ENCODE measurements at regions not wholly inside any gene's neighbourhood (a gene's known extent, or its start where the extent isn't known, plus 50 kb on each side); places are given as distances from the start of the nearest gene placed in this dataset.

DNA sequence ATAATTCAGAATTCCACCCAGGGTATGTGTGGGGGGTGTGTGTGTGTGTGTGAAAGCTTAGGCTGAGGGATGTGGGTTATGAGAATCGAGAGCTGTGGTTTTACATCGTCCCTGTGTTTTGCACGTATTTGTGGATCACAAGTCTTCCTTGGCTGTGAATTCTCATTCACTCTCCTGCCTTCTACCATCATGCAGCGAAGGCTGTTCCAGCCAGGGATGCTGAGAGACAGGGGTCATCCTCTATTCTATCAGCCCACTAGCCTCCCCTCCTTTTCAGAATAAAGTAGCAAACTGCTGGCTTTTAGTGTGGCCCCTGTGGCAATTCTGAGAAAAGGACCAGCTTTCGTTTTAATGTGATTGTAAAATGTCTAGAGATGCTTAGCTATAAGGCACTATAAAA lies 460.6 kb upstream of the NR2F2 start:
- Histone ChIP-seq H2BK120ac (replicated peaks; ENCODE audit: low read depth, low read length) (no peak overlapping the region), H2AFZ (ENCODE audit: low read length) (no peak overlapping the region), H3K4me1 (replicated peaks in 1 of 4; ENCODE audit: control insufficient read depth in 3 of 4, insufficient read depth in 4 of 4, low read length in 3 of 4) (peaks cover 0 to 3% (median 0%) of the 10 kb centered on the region in 4 experiments; a peak in 1 of 7 replicates), H2AK5ac (ENCODE audit: low read depth, low read length) (no peak overlapping the region), H3K23me2 (ENCODE audit: low read depth, low read length) (no peaks in the 10 kb centered on the region), H4K8ac (ENCODE audit: extremely low read depth, insufficient read depth, low read length) (no peak overlapping the region), H3K27ac (ENCODE audit: low read depth, low read length) (no peak overlapping the region), H3K4ac (replicated peaks; ENCODE audit: insufficient read length, low read depth, low read length) (no peak overlapping the region), H3K23ac (ENCODE audit: insufficient read length) (no peak overlapping the region), H3K9ac (replicated peaks in 1 of 4; ENCODE audit: extremely low read depth in 1 of 4, low read depth in 3 of 4, low read length in 3 of 4) (no peak overlapping the region), H3K79me1 (ENCODE audit: low read depth, low read length) (no peaks in the 10 kb centered on the region), H4K20me1 (replicated peaks in 1 of 2; ENCODE audit: control insufficient read depth in 1 of 2, insufficient read depth in 2 of 2, low read length in 2 of 2) (no peaks in the 10 kb centered on the region), H2BK20ac (ENCODE audit: low read length) (0 out of 2 replicates have a peak overlapping the region, but pooled peaks have one; percentile 36), H4K5ac (ENCODE audit: insufficient read length, low read depth, low read length) (no peak overlapping the region), H3K9me3 (ENCODE audit: insufficient read depth in 2 of 2, low read depth in 1 of 2, low read length in 1 of 2) (no peaks in the 10 kb centered on the region), H3K36me3 (ENCODE audit: control insufficient read depth in 2 of 4, insufficient read depth in 4 of 4, low read length in 3 of 4) (no peaks in the 10 kb centered on the region), H3K14ac (ENCODE audit: insufficient read length) (no peak overlapping the region), H3K56ac (replicated peaks; ENCODE audit: insufficient read length, low read depth, low read length) (no peak overlapping the region), H2BK12ac (ENCODE audit: low read depth, low read length) (no peak overlapping the region), H3K79me2 (ENCODE audit: control insufficient read depth in 1 of 2, insufficient read depth in 2 of 2, low read length in 2 of 2) (no peaks in the 10 kb centered on the region), H3K4me3 (ENCODE audit: extremely low read depth in 1 of 4, insufficient read depth in 2 of 4, low read depth in 3 of 4, low read length in 4 of 4) (no peak overlapping the region), H2BK5ac (ENCODE audit: low read depth, low read length) (no peak overlapping the region), H3K4me2 (ENCODE audit: insufficient read depth in 1 of 2, low read depth in 2 of 2, low read length in 2 of 2) (no peak overlapping the region), H3K18ac (ENCODE audit: extremely low read depth, low read length) (no peak overlapping the region), H3K27me3 (replicated peaks in 1 of 4; ENCODE audit: control insufficient read depth in 3 of 4, extremely low read depth in 1 of 4, insufficient read depth in 3 of 4, low read length in 3 of 4) (no peaks in the 10 kb centered on the region), H4K91ac (replicated peaks; ENCODE audit: insufficient read length, low read length) (no peak overlapping the region), H2BK15ac (ENCODE audit: low read length) (no peak overlapping the region; the same call in 1 of the 2 replicates)
- ChIA-PET CTCF (ENCODE audit: partially characterized antibody) (interaction anchor here (0.6 to 1.0 kb wide), 3 partner anchors 9 to 214 kb away, joined by 3 read pairs; no protein-coding TSS in a partner anchor), POLR2A (ENCODE audit: partially characterized antibody) (no interaction called here)
- 94% methylated on average over 5 of the region's 5 CpGs; no CpG with 5 or more reads in 1 of the 2 experiments for WGBS, 2 experiments (ENCODE audit: extremely low coverage in 1 of 2, insufficient coverage in 1 of 2, insufficient read length in 1 of 2, insufficient replicate concordance in 2 of 2, low coverage in 1 of 2, low lambda C conversion rate in 2 of 2, missing lambda C conversion rate in 1 of 2)
- TF ChIP-seq SAP30 (IDR thresholded peaks at IDR 0.05; ENCODE audit: insufficient read depth, insufficient replicate concordance, low read length), result no peak
- no peak for TF ChIP-seq JUN (IDR thresholded peaks at IDR 0.05; ENCODE audit: low read depth, low read length)
- no peak for TF ChIP-seq CBX5 (IDR thresholded peaks at IDR 0.05; ENCODE audit: low read depth, low read length)
- TF ChIP-seq MAFK (IDR thresholded peaks at IDR 0.05; ENCODE audit: low read depth, low read length), result no peak
- no peak for TF ChIP-seq RBBP5 (IDR thresholded peaks at IDR 0.05; ENCODE audit: borderline replicate concordance, low read depth, low read length)
- no peak for TF ChIP-seq SP2 (IDR thresholded peaks at IDR 0.05; ENCODE audit: low read length)
- TF ChIP-seq CHD2 (IDR thresholded peaks at IDR 0.05; ENCODE audit: low read length), result no peak
- TF ChIP-seq, protein P1, sequence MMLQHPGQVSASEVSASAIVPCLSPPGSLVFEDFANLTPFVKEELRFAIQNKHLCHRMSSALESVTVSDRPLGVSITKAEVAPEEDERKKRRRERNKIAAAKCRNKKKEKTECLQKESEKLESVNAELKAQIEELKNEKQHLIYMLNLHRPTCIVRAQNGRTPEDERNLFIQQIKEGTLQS (IDR thresholded peaks at IDR 0.05; ENCODE audit: insufficient read depth, low read depth, low read length), result no peak
- TF ChIP-seq, protein P2, sequence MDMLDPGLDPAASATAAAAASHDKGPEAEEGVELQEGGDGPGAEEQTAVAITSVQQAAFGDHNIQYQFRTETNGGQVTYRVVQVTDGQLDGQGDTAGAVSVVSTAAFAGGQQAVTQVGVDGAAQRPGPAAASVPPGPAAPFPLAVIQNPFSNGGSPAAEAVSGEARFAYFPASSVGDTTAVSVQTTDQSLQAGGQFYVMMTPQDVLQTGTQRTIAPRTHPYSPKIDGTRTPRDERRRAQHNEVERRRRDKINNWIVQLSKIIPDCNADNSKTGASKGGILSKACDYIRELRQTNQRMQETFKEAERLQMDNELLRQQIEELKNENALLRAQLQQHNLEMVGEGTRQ (IDR thresholded peaks at IDR 0.05; ENCODE audit: low read length), result no peak
- no peak for TF ChIP-seq TBP (IDR thresholded peaks at IDR 0.05; ENCODE audit: low read depth, low read length)
- TF ChIP-seq ASH2L (IDR thresholded peaks at IDR 0.05; ENCODE audit: low read length), result no peak
- no peak for TF ChIP-seq CEBPB (IDR thresholded peaks at IDR 0.05; ENCODE audit: low read depth, low read length)
- DNase-seq (ENCODE audit: low read depth in 1 of 2, low spot score in 2 of 2) (no peak), FAIRE-seq (no peak)

Data from H1 (cell line).